Activated CD4-positive, CD25-positive, alpha-beta regulatory T cell treated with anti-CD3 and anti-CD28 coated beads, Interleukin-2, amount 50 U/mL, for 24 hours (primary cell): ENCODE measurements at regions not wholly inside any gene's neighbourhood (a gene's known extent, or its start where the extent isn't known, plus 50 kb on each side); places are given as distances from the start of the nearest gene placed in this dataset.

ENCODE experiments used
- ATAC-seq, 2 donors: fragments of 150-1000 bp; cut with Tn5 transposase; one replicate each; pipeline ENCODE4 v1.10.0; 2021; ENCODE audit warnings: mild to moderate bottlenecking in 1 of 2, moderate library complexity in 1 of 2

DNA sequence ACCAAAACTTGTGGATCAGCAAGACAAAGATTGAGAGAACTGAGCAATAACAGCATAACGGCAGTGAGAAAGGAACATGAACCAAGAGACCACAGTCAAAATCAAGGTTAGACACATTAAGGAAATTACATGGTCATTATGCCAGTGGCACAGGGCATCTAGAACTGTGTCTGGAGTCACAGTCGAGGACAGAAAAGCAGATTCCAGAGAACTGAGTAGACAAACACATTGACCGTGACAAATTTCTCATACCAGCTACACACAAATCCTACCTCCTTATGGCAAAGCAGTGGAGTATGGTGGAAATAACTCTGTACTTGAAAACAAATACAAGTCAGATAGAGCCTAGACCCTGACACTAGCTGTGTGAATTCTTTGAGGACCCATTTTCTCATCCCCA is 367.3 kb downstream of the DUSP6 start:
- ATAC-seq, result no peak

DNA sequence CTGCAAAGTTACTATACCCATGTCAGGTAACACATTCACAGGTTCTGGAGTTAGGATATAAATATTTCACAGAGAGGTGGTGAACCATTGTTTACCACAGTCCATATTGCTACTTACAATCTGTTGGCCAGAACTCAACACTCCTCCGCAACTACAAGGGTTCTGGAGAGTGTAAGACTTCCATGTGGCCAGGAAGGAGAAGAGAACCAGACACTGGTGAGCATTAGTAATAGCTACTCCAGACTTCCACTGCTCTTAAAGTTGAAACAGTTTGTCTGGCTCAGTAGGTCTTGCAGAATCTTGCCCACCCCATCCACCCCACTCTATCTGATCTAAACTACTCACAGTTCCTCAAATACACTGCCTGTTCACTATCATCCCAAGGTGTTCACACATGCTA is 369.6 kb downstream of the DUSP6 start:
- ATAC-seq, result no peak

DNA sequence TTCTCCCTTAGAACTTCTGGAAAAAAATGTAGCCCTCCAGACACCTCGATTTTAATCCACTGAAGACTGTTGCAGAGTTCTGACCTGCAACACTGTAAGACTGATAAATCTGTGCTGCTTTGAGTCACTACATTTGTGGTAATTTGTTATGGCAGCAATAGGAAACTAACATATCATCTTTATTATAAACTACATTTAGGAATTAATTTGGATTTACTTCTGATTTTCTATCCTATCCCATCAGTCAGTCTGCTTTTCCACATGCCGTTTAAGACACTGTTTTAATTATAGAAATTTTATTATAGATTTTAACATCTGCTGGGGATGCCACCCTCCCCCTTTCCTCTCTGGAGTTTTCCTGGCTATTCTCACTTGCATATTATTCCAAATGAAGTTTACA is 375.2 kb downstream of the DUSP6 start:
- ATAC-seq, result no peak

DNA sequence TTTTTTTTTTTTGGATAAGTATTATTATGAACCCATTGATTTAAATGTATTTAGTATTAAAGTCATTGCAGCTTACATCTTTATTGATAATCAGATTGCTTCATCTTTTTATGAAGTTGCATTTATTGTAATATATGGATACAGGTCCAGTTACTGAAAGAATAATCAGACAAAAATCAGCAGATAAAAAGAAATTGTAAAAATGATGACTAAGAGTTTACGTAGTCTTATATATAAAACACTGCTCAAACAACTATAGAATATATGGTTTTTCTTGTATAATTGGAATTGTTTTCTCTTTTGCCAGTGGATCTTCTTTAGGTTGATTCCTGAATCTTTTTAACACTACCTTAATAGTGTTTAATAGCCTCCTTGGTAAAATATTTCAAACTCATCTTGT is 378.3 kb downstream of the DUSP6 start:
- ATAC-seq, result no peak

DNA sequence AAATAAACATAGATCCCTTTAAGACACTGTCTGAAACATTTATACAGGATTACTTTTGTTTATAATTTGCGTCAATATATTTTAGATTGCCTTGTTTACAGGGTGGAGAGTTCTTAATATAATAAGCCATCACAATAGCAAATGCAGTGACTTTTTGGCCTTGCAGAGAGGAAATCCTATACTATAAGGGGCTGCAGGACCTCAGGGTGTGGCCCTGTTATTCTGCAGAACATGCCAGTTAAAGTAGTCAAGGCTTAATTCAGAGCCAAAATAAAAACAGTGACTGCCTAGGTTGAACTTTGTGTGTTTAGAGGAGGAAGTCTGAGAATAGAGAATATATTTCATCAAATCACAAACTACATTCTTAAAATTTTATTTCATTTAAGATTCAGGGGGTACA is 381.6 kb downstream of the DUSP6 start:
- ATAC-seq, result no peak

DNA sequence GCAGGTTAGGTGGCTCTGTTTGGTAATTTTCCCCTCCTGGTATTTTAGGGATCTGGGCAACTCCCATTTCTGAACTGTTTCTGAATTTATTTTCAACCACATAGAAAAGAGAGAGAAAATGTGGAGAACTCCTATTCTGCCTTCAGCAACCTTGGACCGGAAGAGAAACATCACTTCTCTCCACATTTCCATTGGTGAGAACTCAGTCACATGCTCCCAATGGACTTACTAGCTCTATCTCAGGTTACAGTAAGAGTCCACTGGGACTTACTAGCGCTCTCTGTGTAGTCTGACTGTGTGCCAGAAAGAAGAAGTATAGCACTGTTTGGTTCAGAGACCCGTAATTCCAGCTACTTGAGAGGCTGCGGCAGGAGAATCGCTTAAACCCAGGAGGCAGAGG is 383.2 kb downstream of the DUSP6 start:
- ATAC-seq, result no peak

DNA sequence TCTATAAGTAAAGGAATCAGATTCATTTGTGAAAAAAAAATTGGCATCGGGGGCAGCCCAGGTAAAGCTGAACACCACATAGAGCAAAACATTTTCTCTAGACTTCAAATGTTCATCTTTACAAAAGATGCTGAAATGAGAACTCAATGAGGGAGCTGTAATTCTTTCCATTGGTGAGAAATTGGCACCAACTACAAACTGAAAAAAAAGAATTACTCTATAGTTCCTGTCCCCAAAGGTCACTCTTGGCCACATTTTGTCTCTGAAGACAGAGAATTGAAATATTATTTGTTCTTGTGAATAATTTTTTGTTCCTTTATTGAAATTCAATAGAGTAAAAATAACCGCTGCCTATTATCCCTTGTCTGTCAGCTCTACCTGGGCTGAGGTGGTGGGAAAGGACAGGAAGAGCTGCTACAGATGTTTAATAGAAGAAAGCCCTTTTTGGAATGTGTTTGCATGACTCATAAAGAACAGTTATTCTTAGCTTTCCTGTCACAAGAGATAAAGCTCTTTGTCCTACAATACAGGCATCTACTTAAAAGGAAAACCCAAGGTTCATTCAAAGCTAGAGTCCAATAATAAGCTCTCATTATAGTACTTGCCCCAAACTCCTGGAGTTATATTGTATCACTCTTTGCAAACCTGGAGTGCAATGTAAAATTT is 380.1 kb upstream of the KITLG start:
- ATAC-seq, result no peak

DNA sequence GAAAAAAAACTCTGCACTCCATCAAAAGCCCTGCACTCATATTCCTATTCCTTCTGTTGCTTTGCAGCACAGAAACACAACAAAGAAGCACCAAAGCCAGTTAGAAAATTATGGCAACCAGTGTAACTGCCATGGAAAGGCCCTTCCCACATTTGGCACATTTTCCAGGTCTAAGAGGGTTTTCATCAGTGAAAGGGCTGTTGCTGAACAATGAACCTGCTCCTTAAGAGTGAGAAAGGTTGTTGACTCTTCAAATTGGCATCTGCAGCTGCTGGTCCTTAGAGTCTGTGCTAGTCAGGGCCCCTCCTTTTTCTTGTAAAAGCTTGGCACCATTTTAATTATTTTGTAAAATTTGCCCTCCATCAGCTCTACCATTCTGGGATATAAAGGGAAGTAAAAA is 378.7 kb upstream of the KITLG start:
- ATAC-seq, result no peak

DNA sequence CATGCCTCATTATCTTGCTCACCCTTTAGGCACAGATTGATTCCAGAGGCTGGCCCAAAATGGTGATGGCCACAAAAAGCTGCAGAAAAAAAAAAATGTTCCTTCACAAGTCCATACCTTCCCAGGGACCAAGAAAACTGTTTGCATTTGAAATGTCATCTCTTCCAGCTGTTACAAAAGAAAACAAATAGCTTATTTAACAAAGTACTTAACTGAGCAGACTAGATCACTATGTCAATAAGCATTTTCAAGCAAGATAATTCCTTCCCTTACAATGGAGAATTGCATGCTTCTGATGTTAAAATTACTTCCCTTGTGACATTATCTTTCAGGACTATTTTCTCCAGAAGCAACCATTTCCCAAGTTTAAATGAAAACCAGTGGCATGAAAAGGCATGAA is 377.9 kb upstream of the KITLG start:
- ATAC-seq, result no peak

DNA sequence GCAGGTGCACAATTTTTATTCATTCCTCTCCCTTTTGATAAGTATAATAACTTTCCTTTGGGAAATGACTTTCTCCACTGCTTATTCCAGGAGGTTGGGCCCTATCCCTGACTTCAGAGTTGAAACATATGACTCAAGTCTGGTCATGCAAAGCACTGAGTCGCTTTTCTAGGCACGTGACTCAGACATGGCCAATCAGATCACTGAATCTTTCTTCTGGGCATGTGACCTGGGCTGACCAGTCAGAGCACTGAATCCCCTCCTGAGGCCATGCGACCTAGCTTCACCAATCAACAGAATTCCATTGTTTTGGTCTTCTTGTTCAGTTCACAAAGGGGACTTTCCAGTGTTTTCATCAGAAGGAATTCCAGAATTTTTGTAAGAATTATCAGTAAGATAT is 377.1 kb upstream of the KITLG start:
- ATAC-seq, result peak in 1 of 2 donors; percentile 45

DNA sequence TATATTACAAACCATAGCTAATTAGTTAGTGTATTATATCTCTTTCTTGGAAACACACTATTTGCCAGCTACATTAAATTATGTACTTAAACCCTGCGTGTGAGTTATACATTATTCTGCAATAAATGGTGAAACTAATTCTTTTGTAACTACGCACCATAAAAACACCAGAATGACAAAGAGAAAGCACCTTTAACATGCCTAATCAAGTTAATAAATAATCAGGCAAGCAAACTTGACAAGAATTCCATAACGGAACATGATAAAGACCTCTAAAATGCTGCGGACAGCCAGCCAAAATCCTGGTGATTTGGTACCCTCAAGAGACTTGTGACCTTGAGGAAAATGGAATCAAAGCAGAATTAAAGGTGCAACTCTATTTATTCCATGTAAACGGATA is 375.3 kb upstream of the KITLG start:
- ATAC-seq, result no peak

DNA sequence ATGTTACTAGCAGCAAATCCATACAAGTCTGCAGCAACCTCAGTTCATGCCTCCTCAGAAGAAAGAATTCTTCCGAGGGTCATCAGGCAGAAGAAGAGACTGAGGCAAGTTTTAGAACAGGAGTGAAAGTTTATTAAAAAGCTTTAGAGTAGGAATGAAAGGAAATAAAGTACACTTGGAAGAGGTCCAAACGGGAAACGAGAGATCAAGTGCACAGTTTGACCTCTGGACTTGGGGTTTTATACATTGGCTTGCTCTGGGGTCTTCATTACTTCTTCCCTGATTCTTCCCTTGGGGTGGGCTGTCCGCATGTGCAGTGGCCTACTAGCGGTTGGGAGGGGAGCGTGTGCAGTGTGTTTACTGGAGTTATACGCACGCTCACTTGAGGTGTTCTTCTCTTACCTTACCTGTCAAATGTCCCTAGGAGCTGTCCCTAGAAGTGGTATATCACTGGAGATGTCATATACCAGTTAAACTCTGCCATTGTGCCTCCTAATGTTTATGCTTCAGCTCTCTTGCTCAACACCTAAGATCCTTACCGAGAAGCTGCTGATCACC is 372.8 kb upstream of the KITLG start:
- no peak for ATAC-seq

DNA sequence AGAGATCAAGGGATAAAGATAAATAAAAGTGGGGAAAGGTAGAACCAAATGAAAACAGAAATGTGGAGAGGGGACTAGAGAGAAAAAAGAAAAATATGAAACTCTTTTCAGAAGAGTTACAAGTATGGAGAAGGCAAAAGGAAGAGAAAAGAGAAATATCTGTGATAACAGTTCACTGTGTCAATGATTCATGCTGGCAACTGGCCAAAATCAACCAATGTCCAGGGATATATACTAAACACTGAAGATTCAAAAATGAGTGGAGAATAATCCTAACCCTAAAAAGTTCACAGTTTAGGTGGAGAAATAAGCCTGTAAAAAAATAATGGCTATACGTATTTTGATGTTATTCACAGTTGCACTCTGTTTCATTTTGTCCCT is 372.3 kb upstream of the KITLG start:
- ATAC-seq, result no peak

DNA sequence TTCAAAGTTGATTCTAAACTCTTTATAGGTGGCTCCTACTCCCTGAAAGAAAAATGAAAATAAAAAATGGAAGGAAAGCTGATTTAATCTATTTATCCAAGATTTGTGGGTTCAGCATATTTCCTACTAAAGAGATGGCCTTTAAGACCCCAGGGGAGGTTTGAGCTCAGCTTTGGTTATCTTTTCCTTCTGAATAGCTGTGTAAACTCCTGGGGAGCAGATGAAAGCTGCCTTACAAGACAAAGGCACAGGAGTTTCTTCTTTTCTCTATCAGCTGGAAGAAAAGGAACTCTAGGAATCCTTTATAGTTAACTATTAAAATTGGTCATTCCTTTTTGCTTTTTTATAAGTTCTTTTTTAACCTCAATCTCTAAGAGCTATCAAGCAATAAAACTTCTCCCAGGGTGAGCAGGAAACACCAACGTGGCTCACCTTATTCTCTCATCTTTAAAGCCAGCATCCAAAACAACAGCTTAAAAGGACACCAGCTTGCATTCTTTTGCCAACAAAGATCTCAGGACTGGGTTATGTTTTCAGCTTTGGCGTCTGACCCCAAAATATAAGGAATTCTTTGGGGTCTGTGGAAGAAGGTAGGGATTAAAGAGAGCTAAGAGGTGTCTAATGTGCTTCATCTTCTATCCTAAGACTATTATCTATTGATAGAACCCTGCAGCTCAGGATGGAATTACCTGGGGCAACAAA is 371.7 kb upstream of the KITLG start:
- no peak for ATAC-seq

DNA sequence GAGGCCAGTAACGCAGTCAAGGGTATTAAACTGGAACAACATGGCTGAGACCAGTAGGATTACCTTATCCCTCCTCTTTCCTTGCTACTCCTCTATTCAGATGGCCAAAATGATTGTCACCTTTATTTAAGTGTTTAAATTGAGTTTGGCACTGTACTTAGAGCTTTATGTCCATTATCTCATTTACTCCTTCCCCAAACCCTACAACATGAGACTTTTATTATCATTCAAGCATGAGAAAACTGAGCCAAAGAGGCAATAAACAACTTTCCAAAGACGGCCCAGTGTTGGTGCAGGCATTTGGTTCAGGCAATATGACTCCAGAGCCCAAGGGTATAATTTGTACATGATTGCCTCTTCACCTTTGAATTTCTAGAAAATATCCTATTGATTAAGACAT is 370.9 kb upstream of the KITLG start:
- no peak for ATAC-seq

DNA sequence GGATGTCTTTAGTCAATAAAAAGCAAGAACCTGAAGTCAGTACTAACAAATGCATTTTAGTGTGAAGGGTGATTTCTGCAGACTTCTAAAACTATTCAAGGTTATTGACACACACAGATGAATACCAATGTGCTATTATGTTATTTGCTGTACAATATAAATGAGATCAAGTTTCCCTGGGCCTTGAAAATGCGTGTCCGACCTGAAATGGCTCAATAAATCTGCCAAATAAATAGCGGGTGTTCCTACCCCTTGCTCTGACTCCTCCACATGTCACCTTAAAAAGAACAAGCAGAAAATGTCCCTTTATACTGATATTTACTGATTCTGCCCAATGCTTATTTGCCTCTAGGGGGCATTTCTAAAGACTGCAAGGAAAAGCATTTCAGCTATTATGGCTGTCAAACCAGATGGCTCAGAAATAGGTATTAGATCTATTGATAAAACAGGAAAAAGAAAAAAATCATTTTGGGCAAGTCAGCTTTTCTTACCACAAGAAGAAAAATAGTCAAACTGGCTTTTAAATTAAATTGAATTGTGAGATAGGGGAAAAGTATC is 367.3 kb upstream of the KITLG start:
- no peak for ATAC-seq

DNA sequence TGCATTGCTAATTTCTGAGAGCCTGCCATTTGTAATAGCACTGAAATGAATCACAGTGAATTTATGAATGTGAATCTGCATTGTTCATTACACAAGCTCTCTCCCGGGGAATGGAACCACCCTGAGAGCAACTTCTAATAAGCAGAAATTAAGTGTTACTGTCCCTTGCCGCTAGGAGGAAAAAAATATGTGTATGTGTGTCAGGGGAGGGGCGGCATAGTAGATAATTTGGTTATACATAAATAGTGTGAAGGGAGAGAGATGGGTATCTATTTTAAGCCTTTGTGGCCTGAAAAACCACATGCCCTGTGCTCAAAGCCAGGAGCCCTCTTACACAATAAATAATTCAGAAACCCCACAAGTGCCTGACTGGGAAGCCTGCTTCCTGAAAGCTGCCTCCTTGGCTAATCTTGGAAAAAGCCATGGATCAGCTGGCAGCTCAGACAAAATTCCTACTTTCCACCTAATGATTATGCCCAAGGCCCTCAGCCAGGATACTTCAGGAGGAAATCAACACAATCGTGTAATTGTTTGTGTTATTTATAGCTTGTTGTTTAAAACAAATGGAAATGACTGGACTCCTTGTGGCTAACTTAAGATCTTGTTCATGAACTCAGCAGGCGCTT is 366.2 kb upstream of the KITLG start:
- no peak for ATAC-seq

DNA sequence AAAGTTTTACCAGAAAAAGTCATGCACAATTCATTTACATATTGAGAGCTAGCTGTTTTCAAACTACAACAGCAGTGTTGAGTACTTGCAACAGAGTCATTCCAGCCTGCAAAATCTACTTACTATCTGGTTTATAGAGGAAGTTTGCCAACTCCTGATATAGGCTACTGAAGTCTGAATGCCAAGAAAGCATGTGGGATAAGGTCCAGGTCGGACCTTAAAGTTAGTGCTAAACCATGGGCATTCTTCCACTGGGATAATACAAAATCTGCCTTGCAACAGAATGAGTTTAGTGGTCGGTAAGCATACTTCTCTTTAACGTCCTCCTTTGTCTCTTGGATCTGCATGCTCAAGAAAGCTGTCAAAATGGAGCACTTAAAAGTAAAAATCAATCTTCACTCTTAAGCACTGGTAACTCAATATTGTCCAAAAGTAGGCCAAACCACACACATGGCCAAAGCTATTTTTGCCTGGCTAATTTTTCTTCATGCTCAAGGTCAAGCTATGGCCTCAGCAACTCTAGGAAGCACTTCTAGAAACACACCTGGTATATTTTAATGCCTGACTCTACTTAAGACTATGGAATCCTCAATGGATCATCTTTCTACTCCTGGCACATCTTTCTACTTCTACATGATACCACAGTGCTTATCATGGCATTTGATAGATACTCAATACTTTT is 364.9 kb upstream of the KITLG start:
- no peak for ATAC-seq

DNA sequence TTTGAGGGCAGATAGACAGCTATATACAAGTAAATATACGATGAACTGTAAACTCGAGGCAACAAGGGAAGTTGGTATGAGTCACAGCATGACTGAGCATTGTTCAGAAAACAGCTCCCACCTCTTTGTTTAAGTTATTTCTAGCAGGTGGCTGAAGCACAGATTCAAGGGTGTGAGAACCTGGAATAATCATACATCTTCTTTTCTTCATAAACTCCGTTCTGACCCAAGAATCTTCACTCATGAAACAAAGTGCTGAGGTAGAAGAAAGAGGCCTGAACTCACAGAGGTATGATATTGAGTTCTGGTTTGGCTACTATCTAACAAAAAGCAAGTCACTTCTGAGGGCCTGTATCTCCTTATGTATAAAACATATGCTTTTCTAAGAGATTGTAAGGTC is 364.1 kb upstream of the KITLG start:
- ATAC-seq, result no peak

DNA sequence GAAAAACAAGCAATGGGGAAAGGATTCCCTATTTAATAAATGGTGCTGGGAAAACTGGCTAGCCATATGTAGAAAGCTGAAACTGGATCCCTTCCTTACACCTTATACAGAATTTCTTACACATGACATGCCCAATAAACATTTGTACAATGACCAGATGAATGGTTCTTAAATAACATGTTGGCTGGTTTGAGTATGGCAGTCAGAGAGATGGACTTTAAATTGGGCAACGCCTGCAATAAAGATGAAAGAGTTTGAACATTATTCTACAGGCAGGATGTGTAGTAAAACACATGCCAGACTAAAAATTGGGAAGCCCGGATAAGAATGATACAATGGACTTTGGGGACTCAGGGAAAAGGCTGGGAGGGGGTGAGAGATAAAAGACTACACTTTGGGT is 360.6 kb upstream of the KITLG start:
- ATAC-seq, result no peak

DNA sequence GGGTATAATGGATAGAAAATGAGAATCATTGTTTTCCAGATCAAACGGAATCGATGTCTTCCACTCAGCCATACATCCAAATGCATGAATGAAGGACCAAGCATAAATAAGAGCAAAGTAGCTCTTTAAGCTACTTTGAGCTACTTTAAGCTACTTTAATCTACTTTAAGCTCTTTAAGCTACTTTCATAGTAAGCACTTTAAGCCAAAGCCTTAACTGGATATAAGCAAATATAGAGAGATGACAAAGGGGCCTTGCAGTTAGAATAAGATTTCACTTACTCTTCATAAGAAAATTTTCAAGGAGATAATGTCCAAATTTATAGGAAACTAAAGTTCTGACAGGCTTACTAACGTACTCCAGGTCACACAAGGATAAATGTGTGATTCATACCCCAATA is 355.6 kb upstream of the KITLG start:
- ATAC-seq, result no peak

DNA sequence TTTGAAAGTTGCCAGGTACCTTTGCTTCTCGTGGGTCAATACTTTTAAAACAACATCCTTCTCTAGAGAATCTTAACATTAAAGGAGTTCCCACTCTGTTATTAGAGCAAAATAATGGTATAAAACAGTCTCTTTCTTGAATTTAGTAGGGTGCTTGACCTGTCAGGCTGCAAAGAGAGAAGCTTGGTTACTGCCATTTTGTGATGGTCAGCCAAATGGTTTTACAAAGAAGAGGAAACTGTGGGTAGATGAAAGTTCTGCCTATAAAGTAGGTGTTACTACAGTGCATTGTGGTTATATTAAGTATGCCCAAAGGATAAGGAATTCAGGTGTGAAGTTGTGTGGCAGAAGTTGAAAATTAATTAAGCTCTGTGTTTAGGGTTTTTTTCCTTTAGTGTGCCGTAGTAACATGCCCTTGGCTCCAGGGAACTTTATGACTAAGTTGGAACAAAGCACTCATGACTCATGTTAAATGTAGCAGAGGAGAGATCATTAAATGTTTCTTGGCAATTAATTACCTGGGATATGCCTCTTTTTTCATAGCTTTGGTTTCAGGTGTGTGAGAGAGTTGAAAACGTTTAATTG is 354.0 kb upstream of the KITLG start:
- ATAC-seq, result no peak

DNA sequence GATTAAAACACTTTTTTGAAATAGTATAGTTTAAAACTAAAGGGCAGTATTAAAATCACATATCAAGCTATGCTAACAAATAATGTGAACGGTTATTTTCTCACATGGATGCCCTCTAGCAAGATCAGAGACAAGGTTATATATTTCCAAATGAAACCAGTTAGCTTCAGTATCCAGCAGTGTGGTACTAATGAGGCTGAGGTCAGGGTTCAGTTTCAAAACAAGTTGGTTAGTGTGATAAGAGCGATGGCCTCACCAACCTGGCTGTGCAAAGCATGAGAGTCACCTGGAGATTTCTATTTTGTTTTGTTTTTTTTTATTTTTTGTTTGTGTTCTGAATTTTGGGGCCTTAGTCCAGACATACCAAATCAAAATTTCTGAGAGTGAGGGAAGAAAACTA is 352.2 kb upstream of the KITLG start:
- no peak for ATAC-seq
